Fibroblast of skin of right biceps (primary cell): ENCODE measurements at regions not wholly inside any gene's neighbourhood (a gene's known extent, or its start where the extent isn't known, plus 50 kb on each side); places are given as distances from the start of the nearest gene placed in this dataset.
"Not testable (repeated sequence)": the region's sequence is repeated elsewhere in the genome, so short reads cannot be mapped to it uniquely, and the experiment has no call there.

Source experiments
- DNase-seq: peaks from one replicate; pipeline ENCODE4 v3.0.0-alpha.2; 2013

DNA sequence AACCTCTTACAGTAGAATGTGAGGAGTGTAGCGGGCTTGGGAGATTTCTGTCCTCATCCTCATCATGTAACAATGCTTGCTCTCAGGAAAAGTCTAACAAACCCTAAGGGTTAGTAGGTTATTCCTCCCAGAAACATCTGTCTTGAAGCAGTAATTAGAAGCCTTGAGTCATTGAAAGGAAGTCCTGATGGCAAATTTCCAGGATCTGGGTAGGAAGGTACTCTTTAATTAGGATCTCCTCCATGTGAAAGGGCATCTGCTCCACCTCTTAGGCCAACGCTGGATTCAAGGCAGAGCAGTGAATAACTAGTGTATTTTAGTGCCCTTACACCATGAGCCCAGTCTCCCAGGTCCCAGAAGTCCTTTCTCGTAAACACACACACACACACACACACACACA, 106.6 kb upstream of the BARHL2 start:
- no peak for DNase-seq

DNA sequence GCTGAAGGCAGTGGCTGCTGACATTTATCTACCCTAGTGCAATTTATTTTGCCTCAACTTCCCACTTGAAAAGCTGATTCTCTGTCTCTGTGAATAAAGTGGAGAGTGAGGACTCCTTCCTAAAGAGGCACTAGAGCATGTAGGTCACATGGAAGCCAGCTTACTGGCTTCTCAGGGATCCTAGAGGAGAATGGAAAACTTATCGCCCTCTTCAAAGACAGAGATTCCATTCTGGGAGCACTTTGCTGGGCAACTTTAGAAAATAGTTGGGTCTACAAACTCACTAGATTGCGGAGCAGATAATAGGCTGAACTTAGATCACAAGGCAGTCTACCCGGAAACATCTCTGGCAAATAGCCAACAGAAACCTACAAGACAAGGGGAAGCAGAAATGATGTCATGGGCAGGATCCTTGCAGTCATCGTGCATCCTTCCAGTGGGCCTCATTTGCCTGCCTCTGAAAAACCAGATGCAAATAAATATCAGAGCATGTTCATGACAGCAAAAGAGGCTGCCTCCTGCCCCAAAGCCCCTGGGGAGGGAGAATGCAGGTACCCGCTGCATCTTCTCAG, 104.8 kb upstream of the BARHL2 start:
- no peak for DNase-seq

DNA sequence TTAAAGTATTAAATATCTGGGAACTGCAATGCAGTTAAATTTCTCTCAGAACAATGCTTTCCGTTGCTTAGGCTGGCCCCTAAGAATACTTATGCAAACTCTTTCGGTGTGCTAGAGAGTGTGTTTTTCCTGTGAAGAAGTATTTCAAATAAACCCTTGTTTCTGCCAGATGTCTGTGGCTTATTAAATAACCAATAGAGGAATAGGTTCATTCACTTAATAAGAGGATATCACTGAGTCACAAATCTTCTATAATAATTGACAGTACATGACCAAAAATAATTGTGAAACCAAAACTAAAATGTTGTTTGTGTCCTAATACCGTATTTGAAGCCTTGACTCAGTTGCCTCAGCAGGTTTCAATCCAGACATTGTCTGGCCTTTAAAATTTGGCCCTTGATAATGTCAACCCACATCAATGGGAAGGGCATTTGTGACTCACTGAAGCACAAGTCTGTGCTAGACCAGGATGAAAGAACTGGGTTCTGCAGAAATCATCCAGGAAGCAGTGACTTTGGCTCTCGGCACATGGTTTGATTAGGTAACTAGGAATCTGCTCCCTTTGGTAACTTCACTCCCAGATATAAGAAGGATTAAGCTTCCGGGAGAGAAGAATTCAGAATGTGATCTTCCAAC, 104.2 kb upstream of the BARHL2 start:
- no peak for DNase-seq

DNA sequence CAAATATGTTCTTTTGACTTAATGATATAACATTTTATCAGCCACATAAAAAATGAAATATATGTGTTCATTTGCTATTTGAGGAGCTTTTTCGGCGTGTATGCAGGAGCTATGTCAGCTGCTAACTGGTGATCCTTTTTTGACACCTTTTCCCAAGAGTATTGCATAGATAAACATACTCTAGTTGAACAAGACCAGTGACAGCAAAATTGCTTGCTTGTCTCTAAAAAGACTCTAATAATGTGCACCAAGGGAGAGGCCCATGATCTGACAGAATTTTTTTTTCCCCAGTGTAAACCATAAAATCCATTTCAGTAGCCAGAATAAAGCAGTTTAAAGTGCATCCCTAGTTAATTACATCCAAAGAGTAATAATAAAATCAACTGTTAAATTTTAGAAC, 103.6 kb upstream of the BARHL2 start:
- no peak for DNase-seq

DNA sequence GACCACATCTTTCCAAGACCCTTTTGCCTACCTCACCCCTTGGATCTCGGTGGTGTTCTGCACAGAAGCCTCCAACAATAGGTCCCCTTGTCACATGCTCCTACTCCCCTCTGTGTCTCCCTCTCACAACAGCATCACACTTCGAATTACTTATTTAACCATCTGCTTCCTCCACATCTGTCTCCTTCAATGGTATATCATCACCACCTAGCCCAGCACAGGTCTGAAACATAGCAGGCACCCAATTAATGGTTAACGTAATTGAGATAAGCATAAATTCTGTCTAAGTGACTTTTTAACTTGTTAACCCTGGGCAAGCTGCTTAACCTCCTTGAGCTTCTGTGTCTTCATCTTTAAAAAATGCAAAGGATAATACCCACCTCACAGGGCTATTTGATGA, 100.3 kb upstream of the BARHL2 start:
- no peak for DNase-seq

DNA sequence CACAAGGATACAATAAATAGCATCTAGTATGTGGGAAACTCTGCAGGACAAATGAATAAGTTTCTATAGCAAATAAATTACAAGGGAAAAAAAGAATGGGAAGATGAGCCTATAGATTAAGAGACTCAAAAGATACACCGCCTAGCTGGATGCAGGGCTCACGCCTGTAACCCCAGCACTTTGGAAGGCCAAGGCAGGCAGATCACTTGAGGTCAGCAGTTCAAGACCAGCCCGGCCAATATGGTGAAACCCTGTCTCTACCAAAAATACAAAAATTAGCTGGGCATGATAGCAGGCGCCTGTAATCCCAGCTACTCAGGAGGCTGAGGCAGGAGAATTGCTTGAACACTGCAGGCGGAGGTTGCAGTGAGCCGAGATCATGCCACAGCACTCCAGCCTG, 95.1 kb upstream of the BARHL2 start:
- not testable (repeated sequence) for DNase-seq

DNA sequence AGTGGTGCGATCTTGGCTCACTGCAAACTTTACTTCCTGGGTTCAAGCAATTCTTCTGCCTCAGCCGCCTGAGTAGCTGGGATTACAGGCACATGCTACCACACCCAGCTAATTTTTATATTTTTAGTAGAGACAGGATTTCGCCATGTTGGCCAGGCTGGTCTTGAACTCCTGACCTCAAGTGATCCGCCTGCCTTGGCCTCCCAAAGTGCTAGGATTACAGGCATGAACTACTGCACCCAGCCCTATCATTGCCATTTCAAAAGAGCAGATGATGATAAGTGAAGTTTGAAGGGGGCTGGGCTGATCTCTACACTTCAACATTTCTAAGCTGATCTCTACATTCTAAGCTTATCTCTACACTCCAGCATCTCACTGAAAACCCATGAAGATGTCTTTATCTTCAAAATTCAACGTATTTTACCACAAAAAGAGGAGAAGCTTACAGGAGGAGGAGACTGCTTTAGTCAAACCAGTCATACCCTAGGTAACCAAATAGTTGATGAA, 94.4 kb upstream of the BARHL2 start:
- DNase-seq, result not testable (repeated sequence)

DNA sequence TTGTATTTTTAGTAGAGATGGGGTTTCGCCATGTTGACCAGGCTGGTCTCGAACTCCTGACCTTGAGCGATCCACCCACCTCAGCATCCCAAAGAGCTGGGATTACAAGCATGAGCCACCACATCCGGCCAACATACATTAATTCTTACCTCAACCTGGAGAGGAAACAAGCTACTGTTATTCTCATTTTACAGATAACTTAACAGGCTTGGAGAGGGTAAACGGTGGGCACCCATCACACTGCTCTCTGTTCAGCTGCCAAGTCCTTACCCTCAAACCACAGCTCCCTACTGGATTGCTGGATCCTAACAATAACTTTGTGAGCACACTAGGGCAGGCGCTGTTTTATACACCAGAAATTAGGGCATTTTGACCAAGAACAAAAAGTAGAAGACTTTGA, 93.6 kb upstream of the BARHL2 start:
- no peak for DNase-seq

DNA sequence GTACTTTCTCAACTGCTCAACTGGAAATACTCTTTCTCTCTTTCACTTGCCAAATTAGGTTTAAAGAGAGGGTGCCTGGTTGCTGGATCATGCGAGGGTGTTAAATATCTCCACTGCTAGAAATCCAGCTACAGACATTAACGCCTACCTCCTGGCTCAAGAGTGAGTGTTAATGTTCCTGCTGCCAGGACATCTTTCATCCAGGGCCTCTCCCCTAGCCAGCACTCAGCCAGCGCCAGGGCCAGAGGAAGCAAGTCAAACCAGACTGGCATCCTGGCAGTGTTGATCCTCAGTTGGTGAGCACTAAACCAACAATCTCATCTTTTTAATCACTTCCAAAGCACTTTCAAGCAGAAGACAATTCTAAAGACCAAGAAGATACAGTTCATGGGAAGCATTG, 92.9 kb upstream of the BARHL2 start:
- DNase-seq, result no peak

DNA sequence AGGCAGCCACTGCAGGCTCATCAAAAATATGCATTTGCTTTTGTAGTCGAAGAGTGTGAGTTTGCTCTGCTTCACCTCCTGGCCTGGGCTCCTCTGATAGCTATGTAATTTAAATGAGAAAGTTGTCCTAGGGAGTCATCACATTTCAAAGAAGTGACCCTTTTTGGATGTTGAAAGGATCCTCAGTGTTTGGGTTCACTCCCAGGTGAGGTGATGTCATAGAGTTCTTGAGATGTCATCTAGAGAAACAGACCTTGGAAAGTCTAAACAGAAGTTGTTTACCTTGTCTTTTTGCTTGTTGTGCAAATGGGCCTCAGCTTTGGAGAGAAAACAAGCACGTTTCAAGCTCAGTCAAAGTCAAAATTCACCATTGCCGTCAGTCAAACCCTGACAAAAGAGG, 92.0 kb upstream of the BARHL2 start:
- DNase-seq, result no peak

DNA sequence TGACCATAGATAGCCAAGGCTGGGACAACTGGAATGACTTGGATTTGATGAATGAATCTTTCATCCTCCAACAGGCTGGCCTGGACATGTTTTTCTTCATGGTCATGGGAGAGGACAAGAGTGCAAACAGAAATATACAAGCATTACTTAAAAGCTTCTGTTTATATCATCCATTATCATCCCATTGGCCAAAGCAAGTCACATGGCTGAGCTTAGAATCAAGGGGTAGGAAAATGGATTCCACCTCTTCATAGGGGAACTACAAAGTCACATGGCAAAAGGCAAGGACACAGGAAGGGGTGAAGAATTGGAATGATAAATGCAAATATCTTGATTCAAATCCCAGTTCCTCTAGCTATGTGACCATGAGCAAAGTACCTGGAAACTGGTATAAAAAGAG, 90.2 kb upstream of the BARHL2 start:
- DNase-seq, result no peak

DNA sequence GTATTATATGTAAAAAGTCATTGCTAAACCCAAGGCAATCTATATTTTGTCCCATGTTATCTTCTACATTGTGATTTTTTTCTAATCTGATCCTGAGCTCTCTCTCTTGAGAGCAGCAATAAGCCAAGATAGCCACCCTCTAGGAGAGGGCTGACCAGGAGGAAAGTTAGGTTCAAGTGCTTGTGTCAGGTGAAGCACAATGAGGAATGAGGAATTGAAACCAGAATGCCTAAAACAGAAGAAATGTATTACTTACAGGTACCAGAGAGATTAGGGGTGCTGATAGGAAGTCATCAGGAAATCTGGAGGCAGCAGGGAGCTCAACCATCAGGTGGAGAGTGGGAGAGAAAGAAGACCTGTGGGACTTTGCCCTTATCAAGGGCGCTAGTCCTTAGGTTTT, 85.5 kb upstream of the BARHL2 start:
- DNase-seq, result no peak

DNA sequence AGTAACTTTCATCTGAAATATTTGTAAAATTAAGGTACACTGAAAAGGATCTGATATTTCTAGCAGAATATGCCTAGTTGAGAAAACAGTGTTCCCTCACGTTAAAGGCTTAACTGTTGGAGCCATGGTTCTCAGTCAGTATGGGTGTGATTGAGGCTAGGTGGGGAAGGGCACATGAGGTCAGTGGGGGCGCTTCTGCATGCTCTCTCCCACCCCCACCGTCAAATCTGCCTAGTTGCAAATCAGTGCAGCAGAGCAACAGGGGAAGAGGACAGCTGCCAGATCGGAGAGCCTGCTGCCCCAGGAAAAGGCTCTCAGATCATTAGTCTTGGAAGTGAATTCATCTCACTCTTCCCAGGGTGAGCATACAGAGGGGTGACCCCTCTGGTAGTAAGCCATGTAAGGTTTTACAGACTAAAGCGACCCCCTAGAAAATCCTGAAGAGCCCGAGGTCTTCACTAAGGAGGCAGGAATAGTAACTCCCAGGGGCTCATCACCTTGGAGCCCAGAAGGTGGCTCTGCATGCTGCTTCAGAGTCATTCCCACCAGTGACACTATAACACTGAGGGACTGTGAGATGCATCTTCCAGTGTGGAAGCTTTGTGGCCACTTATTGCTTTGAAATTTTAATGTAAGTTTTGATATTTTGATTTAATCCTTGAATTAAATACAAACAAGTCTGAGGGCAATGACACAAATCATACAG, 83.1 kb upstream of the BARHL2 start:
- no peak for DNase-seq

DNA sequence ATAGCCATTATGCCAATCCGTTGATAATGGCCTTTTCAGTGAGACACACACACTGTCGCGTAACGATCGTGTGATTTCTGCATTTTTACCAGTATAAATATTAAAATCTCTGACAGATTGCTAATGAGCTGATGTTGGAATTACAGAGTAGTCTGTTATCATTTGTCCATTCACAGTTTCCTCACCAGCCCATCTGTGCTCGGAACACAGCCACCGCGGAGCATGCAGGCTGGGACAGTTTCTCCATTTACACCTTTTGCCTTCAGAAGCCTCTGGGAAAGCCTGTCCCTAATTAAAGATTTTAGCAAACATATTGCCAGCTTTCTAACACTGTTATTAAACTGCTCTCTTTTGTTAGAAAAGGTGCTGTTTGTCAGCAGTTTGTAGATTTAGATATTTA, 82.2 kb upstream of the BARHL2 start:
- no peak for DNase-seq

DNA sequence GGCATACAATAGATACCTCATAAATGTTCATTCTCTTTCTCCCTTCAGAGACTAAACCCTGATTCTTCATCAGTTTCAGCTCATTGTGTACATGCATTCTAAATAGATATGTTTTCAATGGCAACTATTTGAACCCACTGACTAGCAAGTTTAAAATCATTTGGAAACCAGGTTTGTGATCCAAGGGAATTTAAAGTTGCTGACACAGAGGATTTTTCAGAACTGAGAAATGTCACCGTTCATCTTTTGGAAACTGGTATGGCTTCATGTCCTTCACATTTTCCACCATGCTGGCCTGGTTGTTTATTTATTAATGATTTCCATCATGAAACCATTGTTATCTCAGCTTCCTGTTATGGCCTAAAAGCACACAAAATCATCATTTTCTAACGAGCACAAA, 81.8 kb upstream of the BARHL2 start:
- no peak for DNase-seq

DNA sequence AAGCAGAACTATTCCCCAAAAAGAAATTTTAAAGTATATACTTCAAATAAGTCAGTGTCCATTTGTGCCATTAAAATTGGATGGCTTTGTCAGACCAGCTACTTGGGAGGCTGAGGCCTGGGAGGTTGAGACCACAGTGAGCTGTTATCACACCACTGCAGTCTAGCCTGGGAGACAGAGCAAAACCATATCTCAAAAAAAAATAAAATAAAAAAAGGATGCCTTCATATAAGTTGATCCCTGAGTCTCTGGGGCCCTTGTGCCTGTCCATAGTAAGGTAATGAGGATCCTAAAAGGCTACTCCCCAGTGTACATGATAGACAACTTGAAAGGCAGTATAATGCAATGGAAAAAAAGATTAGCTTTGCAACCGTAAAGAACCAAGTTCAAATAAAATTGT, 81.2 kb upstream of the BARHL2 start:
- DNase-seq, result no peak

DNA sequence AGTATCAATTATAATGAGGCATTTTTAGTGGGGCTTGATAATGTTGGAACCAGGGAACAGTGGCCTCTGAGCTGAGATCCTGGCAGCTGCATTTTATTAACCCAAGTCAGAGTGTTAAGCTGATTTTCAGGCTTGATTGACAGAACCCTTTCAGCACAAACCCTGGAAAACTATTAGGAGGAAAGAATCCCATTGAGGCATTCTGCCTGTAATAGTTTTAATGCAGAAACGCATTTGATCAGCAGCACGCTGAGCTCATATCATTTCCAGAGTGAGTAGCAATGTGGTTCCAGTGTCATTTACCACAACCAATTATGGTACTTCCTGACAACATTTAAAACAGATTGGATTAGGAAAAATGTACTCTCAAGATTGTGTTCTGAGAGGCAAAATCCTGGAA, 78.3 kb upstream of the BARHL2 start:
- DNase-seq, result no peak

DNA sequence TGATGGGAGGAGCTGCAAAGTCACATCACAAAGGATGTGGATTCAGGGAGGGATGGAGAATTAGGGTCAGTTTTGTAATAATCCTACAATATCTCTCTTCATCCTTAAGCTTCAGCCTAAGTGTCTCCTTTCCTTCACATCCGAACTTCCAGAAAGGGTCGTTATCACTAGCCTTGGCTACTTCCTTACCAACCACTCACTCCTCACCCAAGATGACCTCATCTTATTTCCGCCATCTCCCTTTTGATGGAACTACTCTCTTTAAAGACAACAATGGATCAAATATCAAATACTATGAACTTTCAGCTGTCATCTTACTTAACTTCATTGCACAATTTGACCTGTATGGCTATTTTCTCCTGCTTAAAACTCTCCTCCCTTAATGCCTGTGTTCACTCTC, 69.6 kb upstream of the BARHL2 start:
- no peak for DNase-seq

DNA sequence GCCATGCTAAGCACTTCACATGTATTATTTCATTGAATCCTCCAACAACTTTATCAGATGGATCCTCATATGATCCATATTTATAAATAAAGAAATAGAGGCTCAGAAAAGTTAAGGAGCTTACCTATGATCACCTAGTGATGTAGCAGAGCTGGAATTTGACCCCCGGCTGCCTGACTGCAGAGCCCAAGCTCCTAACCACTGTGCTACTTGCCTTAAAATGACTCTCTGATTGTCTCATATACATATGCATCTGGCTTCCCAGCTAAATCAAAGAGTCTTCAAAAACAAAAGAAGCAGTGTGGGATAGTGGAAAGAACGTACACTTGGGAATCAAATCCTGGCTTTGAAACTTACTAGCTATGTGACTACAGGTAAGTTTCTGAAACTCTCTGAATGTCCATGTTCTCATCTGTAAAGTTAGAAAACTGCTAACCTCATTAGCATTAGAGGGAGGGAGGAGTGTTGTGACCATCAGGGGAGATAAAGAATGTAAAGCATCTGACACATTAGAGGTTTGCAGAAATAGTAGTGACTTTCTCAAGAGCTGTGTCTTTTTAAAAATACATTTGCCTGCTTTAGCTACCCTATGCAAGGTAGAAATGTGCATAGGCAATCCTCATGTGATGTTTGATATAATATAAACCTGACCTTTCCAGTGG, 67.2 kb upstream of the BARHL2 start:
- no peak for DNase-seq

DNA sequence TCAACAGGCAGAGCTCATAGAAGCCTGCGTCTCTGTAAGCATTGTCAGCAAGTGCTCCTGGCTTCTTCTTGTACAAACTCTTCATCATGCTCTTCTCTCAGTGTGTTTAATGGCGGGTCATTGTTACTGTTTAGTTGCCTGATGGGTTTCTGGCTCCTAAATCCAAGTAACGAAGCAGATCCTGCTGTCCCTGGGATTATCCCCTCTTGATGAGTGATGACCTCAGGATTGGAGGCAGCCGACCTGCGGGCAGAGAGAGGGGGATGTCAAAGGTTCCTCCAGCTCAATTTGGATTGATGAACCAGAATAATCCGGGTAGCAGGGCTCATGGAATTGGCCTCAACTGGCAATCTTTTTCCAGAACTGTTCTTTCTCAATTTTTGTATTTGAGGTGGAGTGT, 66.1 kb upstream of the BARHL2 start:
- DNase-seq, result no peak

DNA sequence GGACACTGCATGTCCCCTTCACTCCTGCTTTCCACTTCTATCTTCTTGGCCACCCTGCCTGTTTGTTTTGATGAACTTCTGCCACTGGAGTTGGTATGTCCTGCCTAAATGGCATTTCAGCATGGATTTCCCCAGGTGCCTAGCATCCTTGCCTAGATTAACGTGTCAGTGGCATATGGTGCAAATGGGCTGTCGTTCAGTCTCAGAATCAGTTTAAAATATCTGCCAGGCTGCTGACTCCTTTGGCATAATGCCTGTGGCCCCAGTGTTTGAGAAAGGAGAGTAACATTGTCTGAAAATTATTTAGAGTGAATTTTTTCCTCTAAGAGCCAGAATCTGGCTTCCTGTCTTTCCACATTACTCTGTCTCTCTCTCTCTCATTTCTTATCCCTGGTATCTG, 64.9 kb upstream of the BARHL2 start:
- DNase-seq, result no peak

DNA sequence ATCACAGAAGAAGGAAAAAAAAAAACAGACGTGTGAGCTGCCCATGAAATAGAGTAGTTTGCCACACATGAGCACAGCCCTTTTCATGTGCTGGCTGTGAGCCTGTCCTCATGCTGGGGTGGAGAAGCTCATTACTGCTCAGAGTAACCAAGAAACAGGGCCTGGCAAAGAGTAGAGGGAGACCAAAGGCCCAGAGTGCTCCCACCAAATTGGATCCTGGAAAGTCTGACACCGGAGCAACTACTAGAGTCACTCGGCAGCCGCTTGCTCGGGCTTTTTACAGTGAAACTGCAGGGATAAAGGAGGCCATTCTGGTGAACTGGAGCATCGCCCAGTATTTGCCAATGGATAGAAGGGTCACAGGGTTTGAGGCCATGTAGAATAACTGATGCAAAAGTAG, 64.4 kb upstream of the BARHL2 start:
- no peak for DNase-seq

DNA sequence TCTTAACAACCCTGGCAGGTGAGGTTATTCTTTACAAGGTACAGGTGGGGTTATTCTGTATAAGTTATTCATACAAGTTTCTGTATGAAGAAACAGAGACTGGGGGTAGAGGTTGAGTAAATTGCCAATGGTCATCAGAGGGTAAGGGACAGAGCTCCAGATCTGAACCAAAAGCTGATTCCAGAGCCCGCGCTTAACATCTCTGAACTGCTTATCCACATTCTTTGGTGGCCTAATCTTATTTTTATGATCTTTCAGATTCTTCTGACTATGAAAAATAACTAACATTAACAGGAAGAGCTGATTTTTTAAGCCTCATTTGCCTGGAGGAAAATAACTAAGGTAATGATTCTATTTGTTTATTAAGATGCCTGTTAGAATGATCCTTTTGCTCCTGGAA, 63.9 kb upstream of the BARHL2 start:
- no peak for DNase-seq

DNA sequence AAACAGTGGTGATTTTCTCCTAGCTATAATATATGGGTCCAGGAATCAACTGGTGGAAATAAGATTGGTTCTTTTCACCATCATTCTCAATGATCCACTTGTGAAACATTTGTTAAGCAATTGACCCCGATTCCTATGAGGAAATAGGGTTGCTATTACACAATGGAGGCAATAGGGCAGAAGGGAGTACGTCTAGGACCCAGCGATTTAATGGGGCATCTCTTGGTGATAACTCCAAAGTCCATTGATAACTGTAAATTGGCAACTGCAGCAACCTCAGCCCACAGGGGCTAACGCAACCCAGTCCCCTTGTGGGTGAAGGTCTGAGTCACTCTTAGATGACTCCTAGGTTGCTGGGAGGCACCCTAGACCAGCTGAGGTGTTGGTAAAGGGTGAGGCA, 62.5 kb upstream of the BARHL2 start:
- no peak for DNase-seq
